Fibroblast of lung (primary cell): ENCODE measurements at regions not wholly inside any gene's neighbourhood (a gene's known extent, or its start where the extent isn't known, plus 50 kb on each side); places are given as distances from the start of the nearest gene placed in this dataset.

Experiments
- DNase-seq, 2 donors: peaks; one replicate each; pipeline versions ENCODE4 v3.0.0 to v3.0.0-alpha.2; 2010; ENCODE audit warnings: low read depth in 2 of 2
- H2AFZ ChIP-seq: 2 replicates; pipeline ENCODE4 v1.5.1; 2012; ENCODE audit warnings: low read length, control low read depth, inconsistent platforms
- H3K27ac ChIP-seq: 2 replicates; pipeline ENCODE4 v1.5.1; 2011; ENCODE audit warnings: low read length, control low read depth; ENCODE audit not compliant: insufficient read depth
- H3K27me3 ChIP-seq: 2 replicates; pipeline ENCODE4 v1.5.1; 2011; ENCODE audit warnings: mild to moderate bottlenecking, low read length; ENCODE audit not compliant: control insufficient read depth, insufficient read depth
- H3K36me3 ChIP-seq: 2 replicates; pipeline ENCODE4 v1.5.1; 2011; ENCODE audit warnings: low read length; ENCODE audit not compliant: control insufficient read depth, insufficient read depth
- H3K4me1 ChIP-seq: 2 replicates; pipeline ENCODE4 v1.5.1; 2011; ENCODE audit warnings: low read length; ENCODE audit not compliant: control insufficient read depth, insufficient read depth; ENCODE audit errors: extremely low read depth
- H3K4me2 ChIP-seq: 2 replicates; pipeline ENCODE4 v1.5.1; 2011; ENCODE audit warnings: low read length, control low read depth; ENCODE audit not compliant: insufficient read depth; ENCODE audit errors: extremely low read depth
- H3K4me3 ChIP-seq, 4 experiments: fragments of 200-600 bp in 1 of 4; sonication (generic) in 1 of 4; replicated peaks in 1 of 4; 2 replicates each; pipeline ENCODE4 v1.5.1; 2011 to 2016; ENCODE audit warnings: low read length in 4 of 4, low read depth in 3 of 4, mild to moderate bottlenecking in 3 of 4, control low read depth in 2 of 4, inconsistent platforms in 1 of 4, mixed read lengths in 1 of 4; ENCODE audit not compliant: insufficient read depth in 1 of 4; ENCODE audit errors: control extremely low read depth in 1 of 4
- H3K79me2 ChIP-seq: 2 replicates; pipeline ENCODE4 v1.5.1; 2012; ENCODE audit warnings: mild to moderate bottlenecking, low read length, inconsistent platforms; ENCODE audit not compliant: control insufficient read depth, insufficient read depth
- H3K9ac ChIP-seq: 2 replicates; pipeline ENCODE4 v1.5.1; 2011; ENCODE audit warnings: mild to moderate bottlenecking, low read length, control low read depth; ENCODE audit not compliant: insufficient read depth
- H3K9me3 ChIP-seq: 2 replicates; pipeline ENCODE4 v1.5.1; 2012; ENCODE audit warnings: low read depth, low read length; ENCODE audit not compliant: control insufficient read depth, insufficient read depth
- H4K20me1 ChIP-seq: 2 replicates; pipeline ENCODE4 v1.5.1; 2011; ENCODE audit warnings: low read length; ENCODE audit not compliant: control insufficient read depth, insufficient read depth; ENCODE audit errors: extremely low read depth
- EZH2 ChIP-seq: IDR thresholded peaks from 2 replicates; pipeline ENCODE4 v1.5.1; 2012; ENCODE audit warnings: low read length, control low read depth, mild to moderate bottlenecking; ENCODE audit errors: missing control alignments
- TF ChIP-seq, protein P1 (sequence below), 2 donors: IDR thresholded peaks in 1 of 2; conservative IDR thresholded peaks in 1 of 2; 1 replicate in 1 of 2; 2 replicates in 1 of 2; pipeline ENCODE4 v1.5.1; 2011 to 2012; ENCODE audit warnings: low read length in 2 of 2, control low read depth in 1 of 2, inconsistent platforms in 1 of 2, low read depth in 1 of 2, mild to moderate bottlenecking in 1 of 2

DNA sequence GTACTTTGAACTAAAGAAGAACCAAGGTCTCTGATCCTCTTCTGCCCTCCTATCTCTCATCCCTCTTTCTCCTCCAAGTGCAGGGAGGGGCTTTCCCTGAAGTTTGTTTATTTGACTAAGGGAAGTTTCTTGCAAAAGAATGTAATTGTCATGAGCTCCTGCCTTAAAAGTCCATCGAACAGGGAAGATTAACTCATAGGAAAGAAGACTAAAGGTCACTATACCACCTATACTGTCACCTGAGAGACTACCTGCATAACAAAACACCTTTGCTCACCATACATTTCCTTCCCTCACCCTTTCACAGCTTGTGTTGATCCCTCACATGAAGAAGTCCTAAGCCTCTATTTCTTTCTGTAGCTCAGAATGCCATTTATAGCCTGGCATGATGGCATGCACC is 59.4 kb upstream of the C4orf54 start:
- no peaks in the 10 kb centered on the region for H4K20me1 ChIP-seq
- H3K79me2 ChIP-seq: no peaks in the 10 kb centered on the region
- H3K9ac ChIP-seq: no peak overlapping the region
- H3K36me3 ChIP-seq: no peaks in the 10 kb centered on the region
- H3K9me3 ChIP-seq: no peaks in the 10 kb centered on the region
- DNase-seq: no peak
- TF ChIP-seq EZH2: no peak
- TF ChIP-seq, protein P1, sequence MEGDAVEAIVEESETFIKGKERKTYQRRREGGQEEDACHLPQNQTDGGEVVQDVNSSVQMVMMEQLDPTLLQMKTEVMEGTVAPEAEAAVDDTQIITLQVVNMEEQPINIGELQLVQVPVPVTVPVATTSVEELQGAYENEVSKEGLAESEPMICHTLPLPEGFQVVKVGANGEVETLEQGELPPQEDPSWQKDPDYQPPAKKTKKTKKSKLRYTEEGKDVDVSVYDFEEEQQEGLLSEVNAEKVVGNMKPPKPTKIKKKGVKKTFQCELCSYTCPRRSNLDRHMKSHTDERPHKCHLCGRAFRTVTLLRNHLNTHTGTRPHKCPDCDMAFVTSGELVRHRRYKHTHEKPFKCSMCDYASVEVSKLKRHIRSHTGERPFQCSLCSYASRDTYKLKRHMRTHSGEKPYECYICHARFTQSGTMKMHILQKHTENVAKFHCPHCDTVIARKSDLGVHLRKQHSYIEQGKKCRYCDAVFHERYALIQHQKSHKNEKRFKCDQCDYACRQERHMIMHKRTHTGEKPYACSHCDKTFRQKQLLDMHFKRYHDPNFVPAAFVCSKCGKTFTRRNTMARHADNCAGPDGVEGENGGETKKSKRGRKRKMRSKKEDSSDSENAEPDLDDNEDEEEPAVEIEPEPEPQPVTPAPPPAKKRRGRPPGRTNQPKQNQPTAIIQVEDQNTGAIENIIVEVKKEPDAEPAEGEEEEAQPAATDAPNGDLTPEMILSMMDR (conservative IDR thresholded peaks at IDR 0.05 in 1 of 2, IDR thresholded peaks at IDR 0.05 in 1 of 2; ENCODE audit: low read depth in 1 of 2, low read length in 2 of 2): no peak
- no peak overlapping the region for H2AFZ ChIP-seq
- H3K4me2 ChIP-seq: no peak overlapping the region
- H3K4me1 ChIP-seq: no peaks in the 10 kb centered on the region
- no peak overlapping the region for H3K4me3 ChIP-seq
- H3K27me3 ChIP-seq: no peaks in the 10 kb centered on the region
- no peak overlapping the region for H3K27ac ChIP-seq

DNA sequence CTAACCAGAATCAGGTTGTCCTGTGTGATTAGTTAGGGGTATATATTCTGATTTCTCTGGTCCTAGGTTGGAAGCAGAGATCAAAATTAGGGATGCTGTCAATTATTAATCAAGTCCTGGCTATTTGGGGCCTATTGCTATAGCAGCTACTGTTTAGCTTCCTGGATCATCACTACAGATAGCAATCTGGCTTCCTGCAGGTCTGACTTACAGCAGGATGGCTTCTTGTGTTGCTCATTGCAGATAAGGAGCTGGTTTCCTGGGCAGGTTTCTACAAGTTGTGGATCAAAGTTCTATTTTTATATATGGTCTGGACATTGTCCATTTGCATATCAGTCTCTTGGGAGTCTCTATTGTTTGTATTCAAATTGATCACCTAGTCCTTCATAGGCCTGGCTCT is 57.7 kb upstream of the C4orf54 start:
- Histone ChIP-seq H3K79me2 (no peaks in the 10 kb centered on the region), H3K4me1 (no peaks in the 10 kb centered on the region), H3K36me3 (no peaks in the 10 kb centered on the region), H3K4me3 (no peak overlapping the region), H4K20me1 (no peaks in the 10 kb centered on the region), H3K9me3 (no peaks in the 10 kb centered on the region), H2AFZ (no peak overlapping the region), H3K27me3 (no peaks in the 10 kb centered on the region), H3K27ac (no peak overlapping the region), H3K9ac (no peak overlapping the region), H3K4me2 (no peak overlapping the region)
- no peak for TF ChIP-seq EZH2
- TF ChIP-seq, protein P1 (conservative IDR thresholded peaks at IDR 0.05 in 1 of 2, IDR thresholded peaks at IDR 0.05 in 1 of 2; ENCODE audit: low read depth in 1 of 2, low read length in 2 of 2): no peak
- no peak for DNase-seq

- no peak for DNase-seq
- no peaks in the 10 kb centered on the region for H3K79me2 ChIP-seq
- H2AFZ ChIP-seq: no peak overlapping the region
- no peaks in the 10 kb centered on the region for H3K27me3 ChIP-seq
- no peaks in the 10 kb centered on the region for H3K36me3 ChIP-seq
- H3K4me2 ChIP-seq: no peak overlapping the region
- no peaks in the 10 kb centered on the region for H3K9me3 ChIP-seq
- H3K4me3 ChIP-seq: no peak overlapping the region
- TF ChIP-seq, protein P1 (conservative IDR thresholded peaks at IDR 0.05 in 1 of 2, IDR thresholded peaks at IDR 0.05 in 1 of 2; ENCODE audit: low read depth in 1 of 2, low read length in 2 of 2): no peak
- TF ChIP-seq EZH2: no peak
- no peaks in the 10 kb centered on the region for H4K20me1 ChIP-seq
- no peak overlapping the region for H3K27ac ChIP-seq
- H3K4me1 ChIP-seq: no peaks in the 10 kb centered on the region
- no peak overlapping the region for H3K9ac ChIP-seq
Measured at GRCh38 chr4:99714179-99714578, 56.6 kb upstream of the C4orf54 start.
